GM12878 (cell line): ENCODE measurements at regions not wholly inside any gene's neighbourhood (a gene's known extent, or its start where the extent isn't known, plus 50 kb on each side); places are given as distances from the start of the nearest gene placed in this dataset.

Source experiments
- ATAC-seq: fragments of 200-7000 bp; cut with Tn5 transposase; 3 replicates; pipeline ENCODE4 v1.9.1; 2020; ENCODE audit warnings: mild to moderate bottlenecking, moderate library complexity
- BruUV-seq: library from RNA; stranded (reverse); fragments of 400-500 nt; replicated peaks from 2 replicates; lab custom pipeline; 2021; lab: Mats Ljungman, UMichigan
- CTCF ChIA-PET: fragments of 300-600 bp; sonication (Branson Sonifier 250); formaldehyde crosslinking; extraction: SDS; loops from one replicate; lab custom pipeline; 2021; ENCODE audit warnings: inconsistent platforms; lab: Yijun Ruan, JAX
- POLR2A ChIA-PET: fragments of 350-600 bp; formaldehyde crosslinking; extraction: SDS; loops from one replicate; lab custom pipeline; 2021; ENCODE audit warnings: inconsistent platforms; lab: Charles Lee
- RAD21 ChIA-PET: fragments of 300-600 bp; sonication (Branson Sonifier 250); formaldehyde crosslinking; loops from one replicate; lab custom pipeline; 2023; ENCODE audit warnings: antibody characterized with exemption; ENCODE audit not compliant: unreplicated experiment; lab: Charles Lee
- SMC1A ChIA-PET: fragments of 300-600 bp; sonication (Branson Sonifier 250); formaldehyde crosslinking; loops from one replicate; lab custom pipeline; 2023; ENCODE audit not compliant: unreplicated experiment, uncharacterized antibody; lab: Charles Lee
- DNase-seq: peaks from one replicate; pipeline ENCODE4 v3.0.0-alpha.2; 2011; ENCODE audit warnings: low read depth, low spot score
- FAIRE-seq: peaks from 3 replicates; lab custom pipeline; 2011; peaks lifted over from hg19 to GRCh38; lab: Jason Lieb, UNC
- H2AFZ ChIP-seq: 2 replicates; pipeline ENCODE4 v1.6.0; 2011; ENCODE audit warnings: low read depth, low read length, control low read depth; ENCODE audit not compliant: control insufficient read depth
- H3K27ac ChIP-seq: 2 replicates; pipeline ENCODE4 v1.5.1; 2011; ENCODE audit warnings: control low read depth; ENCODE audit not compliant: control insufficient read depth, insufficient read depth
- H3K27me3 ChIP-seq, 2 experiments: replicated peaks in 1 of 2; 2 replicates each; pipeline versions ENCODE4 v1.6.0 to v1.6.1; 2011; ENCODE audit warnings: low read length in 1 of 2; ENCODE audit not compliant: control insufficient read depth in 2 of 2, insufficient read depth in 2 of 2
- H3K36me3 ChIP-seq, 2 experiments: 2 replicates each; pipeline ENCODE4 v1.5.1; 2011; ENCODE audit warnings: low read length in 1 of 2; ENCODE audit not compliant: control insufficient read depth in 2 of 2, insufficient read depth in 2 of 2
- H3K4me1 ChIP-seq: 2 replicates; pipeline ENCODE4 v1.6.1; 2011; ENCODE audit warnings: mild to moderate bottlenecking, low read length, moderate library complexity, mixed read lengths; ENCODE audit not compliant: control insufficient read depth, insufficient read depth
- H3K4me2 ChIP-seq: 2 replicates; pipeline ENCODE4 v1.6.0; 2011; ENCODE audit warnings: control low read depth; ENCODE audit not compliant: control insufficient read depth, insufficient read depth
- H3K4me3 ChIP-seq: fragments of 200-600 bp; sonication (generic); 2 replicates; pipeline ENCODE4 v1.5.1; 2016
- H3K79me2 ChIP-seq: 2 replicates; pipeline ENCODE4 v1.6.0; 2011; ENCODE audit warnings: low read length; ENCODE audit not compliant: control insufficient read depth, insufficient read depth
- H3K9ac ChIP-seq: 2 replicates; pipeline ENCODE4 v1.8.0; 2011; ENCODE audit warnings: low read length, control low read depth, mixed read lengths; ENCODE audit not compliant: control insufficient read depth, insufficient read depth
- H3K9me3 ChIP-seq: replicated peaks from 3 replicates; pipeline ENCODE4 v1.5.1; 2011; ENCODE audit warnings: mild to moderate bottlenecking, low read length; ENCODE audit not compliant: control insufficient read depth, insufficient read depth
- H4K20me1 ChIP-seq: 2 replicates; pipeline ENCODE4 v1.6.0; 2011; ENCODE audit not compliant: control insufficient read depth, insufficient read depth
- CHD2 ChIP-seq: IDR thresholded peaks from 2 replicates; pipeline ENCODE4 v1.6.1; 2011; ENCODE audit warnings: low read depth, low read length, improper control_type of control experiment, borderline replicate concordance
- FOXK2 ChIP-seq: fragments of 450-650 bp; IDR thresholded peaks from 2 replicates; pipeline ENCODE4 v1.6.1; 2017; ENCODE audit warnings: mild to moderate bottlenecking, moderate library complexity
- FOXM1 ChIP-seq: IDR thresholded peaks from 2 replicates; pipeline ENCODE4 v1.6.1; 2012; ENCODE audit warnings: low read depth, mild to moderate bottlenecking, inconsistent platforms, low read length, moderate library complexity
- HDGF ChIP-seq: fragments of 450-650 bp; IDR thresholded peaks from 2 replicates; pipeline ENCODE4 v1.6.1; 2016; ENCODE audit warnings: antibody characterized with exemption
- MLLT1 ChIP-seq: fragments of 450-650 bp; IDR thresholded peaks from 2 replicates; pipeline ENCODE4 v1.6.1; 2016; ENCODE audit warnings: mild to moderate bottlenecking
- PAX5 ChIP-seq: IDR thresholded peaks from 2 replicates; pipeline ENCODE4 v1.6.1; 2011; ENCODE audit warnings: low read depth, low read length, borderline replicate concordance
- RFX5 ChIP-seq: IDR thresholded peaks from 2 replicates; pipeline ENCODE4 v1.6.1; 2011; ENCODE audit warnings: low read depth, low read length, improper control_type of control experiment
- SREBF2 ChIP-seq: IDR thresholded peaks from 2 replicates; pipeline ENCODE4 v1.6.1; 2012; ENCODE audit warnings: mild to moderate bottlenecking, low read length
- TAF1 ChIP-seq: IDR thresholded peaks from 2 replicates; pipeline ENCODE4 v1.6.1; 2011; ENCODE audit warnings: mild to moderate bottlenecking, low read depth, low read length, borderline replicate concordance
- WGBS: methylation state at CpG from one replicate; pipeline ENCODE4 v1.1.6; 2016; ENCODE audit warnings: low lambda C conversion rate; ENCODE audit not compliant: insufficient replicate concordance, insufficient coverage; ENCODE audit errors: missing lambda C conversion rate; 5-methylcytosine and 5-hydroxymethylcytosine counted together
- in situ Hi-C: fragments of 300-500 bp; cut with MboI; formaldehyde crosslinking; loops from 9 replicates; pipeline ENCODE4 v1.14.3; 2018; ENCODE audit warnings: mixed read lengths
- intact Hi-C: fragments of 100-400 bp; cut with micrococcal nuclease; formaldehyde crosslinking; loops from one replicate; pipeline ENCODE4 v1.14.2; 2022; ENCODE audit not compliant: unreplicated experiment

- Histone ChIP-seq H3K4me1 (no peaks in the 10 kb centered on the region), H4K20me1 (no peaks in the 10 kb centered on the region), H3K9me3 (no peaks in the 10 kb centered on the region), H3K9ac (no peak overlapping the region), H3K36me3 (no peaks in the 10 kb centered on the region), H3K27me3 (no peaks in the 10 kb centered on the region; a peak in 1 of 4 replicates)
- ChIA-PET RAD21 (no interaction called here), POLR2A (no interaction called here)
- no peak for ATAC-seq
- no peak for FAIRE-seq
- 36% methylated on average over 10 of the region's 10 CpGs for WGBS
- no peak for DNase-seq
- in situ Hi-C loops (no loop called here), intact Hi-C loops (no loop called here)
- TF ChIP-seq MLLT1: no peak
- TF ChIP-seq RFX5: no peak
- no peak for TF ChIP-seq PAX5
- no peak for TF ChIP-seq TAF1
- TF ChIP-seq FOXM1: no peak
- TF ChIP-seq SREBF2: no peak
- TF ChIP-seq FOXK2: no peak
- TF ChIP-seq, all 136 proteins: peak for 0
- ChIA-PET SMC1A (no interaction called here), CTCF (interaction anchor here (0.6 kb wide), 1 partner anchor 1421 kb away, joined by 3 read pairs; no protein-coding TSS in a partner anchor)
- BruUV-seq: no TSS peak
- H3K4me3 ChIP-seq: no peak overlapping the region
- no peaks in the 10 kb centered on the region for H3K79me2 ChIP-seq
- no peak overlapping the region for H3K4me2 ChIP-seq
- H3K27ac ChIP-seq: no peak overlapping the region
- H2AFZ ChIP-seq: no peak overlapping the region
Measured at GRCh38 chr9:86594724-86595123, 240.5 kb upstream of the TUT7 start.

GRCh38 chr9:86591472-86591871, 237.3 kb upstream of the TUT7 start:
- H3K27me3 ChIP-seq: no peaks in the 10 kb centered on the region
- POLR2A ChIA-PET: no interaction called here

More at GRCh38 chr9:86591472-86591871, 237.3 kb upstream of the TUT7 start:
- TF ChIP-seq PAX5: no peak
- no peak for TF ChIP-seq CHD2
- TF ChIP-seq HDGF: no peak
- no peaks in the 10 kb centered on the region for H3K9me3 ChIP-seq
- ChIA-PET SMC1A (no interaction called here), CTCF (no interaction called here), RAD21 (no interaction called here)
- H3K4me2 ChIP-seq: no peak overlapping the region
- no peak overlapping the region for H3K4me3 ChIP-seq
- no peak overlapping the region for H3K27ac ChIP-seq
- ATAC-seq (no peak), FAIRE-seq (no peak), DNase-seq (no peak)
- no peaks in the 10 kb centered on the region for H3K36me3 ChIP-seq
- in situ Hi-C loops (no loop called here), intact Hi-C loops (no loop called here)
- H3K79me2 ChIP-seq: no peaks in the 10 kb centered on the region
- no TSS peak for BruUV-seq
- no peaks in the 10 kb centered on the region for H4K20me1 ChIP-seq
- no peak overlapping the region for H3K9ac ChIP-seq
- 29% methylated on average over 4 of the region's 4 CpGs for WGBS
- no peaks in the 10 kb centered on the region for H3K4me1 ChIP-seq
- H2AFZ ChIP-seq: no peak overlapping the region
